HG02763 (cell line): ENCODE measurements at regions not wholly inside any gene's neighbourhood (a gene's known extent, or its start where the extent isn't known, plus 50 kb on each side); places are given as distances from the start of the nearest gene placed in this dataset.

Experiments
- ATAC-seq: cut with Tn5 transposase; IDR thresholded peaks from one replicate; pipeline ENCODE4 v1.9.1; 2021; ENCODE audit warnings: mild to moderate bottlenecking, moderate library complexity; ENCODE audit not compliant: unreplicated experiment

- no peak for ATAC-seq
Observed at GRCh38 chr13:53788286-53788685, 759.7 kb downstream of the OLFM4 start.

GRCh38 chr13:53800011-53800410 is 771.4 kb downstream of the OLFM4 start:
- no peak for ATAC-seq

- ATAC-seq = no peak
Observed at GRCh38 chr13:53807251-53807834, 778.7 kb downstream of the OLFM4 start.

GRCh38 chr13:53821632-53822031 is 793.0 kb downstream of the OLFM4 start:
- no peak for ATAC-seq

- no peak for ATAC-seq
Observed at GRCh38 chr13:53822136-53822535, 793.5 kb downstream of the OLFM4 start.

- no peak for ATAC-seq
Observed at GRCh38 chr13:53839461-53839860, 810.8 kb downstream of the OLFM4 start.

GRCh38 chr13:53844473-53845146 is 816.0 kb downstream of the OLFM4 start:
- no peak for ATAC-seq

- ATAC-seq = no peak
Observed at GRCh38 chr13:53847502-53847901, 818.9 kb downstream of the OLFM4 start.

- ATAC-seq = no peak
Observed at GRCh38 chr13:53848366-53848961, 819.9 kb downstream of the OLFM4 start.

GRCh38 chr13:53854321-53854720 is 825.7 kb downstream of the OLFM4 start:
- ATAC-seq = no peak

GRCh38 chr13:53856573-53857195 is 828.1 kb downstream of the OLFM4 start:
- no peak for ATAC-seq

GRCh38 chr13:53863520-53863919 is 834.9 kb downstream of the OLFM4 start:
- ATAC-seq = no peak

GRCh38 chr13:53873558-53873957 is 844.9 kb downstream of the OLFM4 start:
- ATAC-seq = no peak

GRCh38 chr13:53878861-53879260 is 850.2 kb downstream of the OLFM4 start:
- ATAC-seq = no peak

GRCh38 chr13:53885997-53886396 is 857.4 kb downstream of the OLFM4 start:
- ATAC-seq = no peak

GRCh38 chr13:53890696-53891095 is 862.1 kb downstream of the OLFM4 start:
- no peak for ATAC-seq

- no peak for ATAC-seq
Observed at GRCh38 chr13:53901593-53901992, 873.0 kb downstream of the OLFM4 start.

- ATAC-seq = no peak
Observed at GRCh38 chr13:53907891-53908290, 879.3 kb downstream of the OLFM4 start.

GRCh38 chr13:53920916-53921315 is 892.3 kb downstream of the OLFM4 start:
- no peak for ATAC-seq

- no peak for ATAC-seq
Observed at GRCh38 chr13:53921473-53921872, 892.9 kb downstream of the OLFM4 start.

- no peak for ATAC-seq
Observed at GRCh38 chr13:53941588-53942190, 913.1 kb downstream of the OLFM4 start.

- ATAC-seq = no peak
Observed at GRCh38 chr13:53946500-53946899, 917.9 kb downstream of the OLFM4 start.
